Activated naive CD8-positive, alpha-beta T cell (primary cell): ENCODE measurements at regions not wholly inside any gene's neighbourhood (a gene's known extent, or its start where the extent isn't known, plus 50 kb on each side); places are given as distances from the start of the nearest gene placed in this dataset.

Experiments used
- H3K27ac Mint-ChIP-seq: one replicate; pipeline ENCODE4 v1.8.0; 2021; ENCODE audit warnings: mixed read lengths
- H3K27me3 Mint-ChIP-seq: one replicate; pipeline ENCODE4 v1.8.0; 2021; ENCODE audit warnings: mixed read lengths
- H3K36me3 Mint-ChIP-seq: one replicate; pipeline ENCODE4 v1.8.0; 2021; ENCODE audit warnings: mixed read lengths
- H3K4me1 Mint-ChIP-seq: one replicate; pipeline ENCODE4 v1.8.0; 2021; ENCODE audit warnings: low read depth, mixed read lengths
- H3K4me3 Mint-ChIP-seq: one replicate; pipeline ENCODE4 v1.8.0; 2021; ENCODE audit warnings: mild to moderate bottlenecking, mixed read lengths
- H3K9me3 Mint-ChIP-seq: one replicate; pipeline ENCODE4 v1.8.0; 2021; ENCODE audit warnings: low read depth, mixed read lengths

DNA sequence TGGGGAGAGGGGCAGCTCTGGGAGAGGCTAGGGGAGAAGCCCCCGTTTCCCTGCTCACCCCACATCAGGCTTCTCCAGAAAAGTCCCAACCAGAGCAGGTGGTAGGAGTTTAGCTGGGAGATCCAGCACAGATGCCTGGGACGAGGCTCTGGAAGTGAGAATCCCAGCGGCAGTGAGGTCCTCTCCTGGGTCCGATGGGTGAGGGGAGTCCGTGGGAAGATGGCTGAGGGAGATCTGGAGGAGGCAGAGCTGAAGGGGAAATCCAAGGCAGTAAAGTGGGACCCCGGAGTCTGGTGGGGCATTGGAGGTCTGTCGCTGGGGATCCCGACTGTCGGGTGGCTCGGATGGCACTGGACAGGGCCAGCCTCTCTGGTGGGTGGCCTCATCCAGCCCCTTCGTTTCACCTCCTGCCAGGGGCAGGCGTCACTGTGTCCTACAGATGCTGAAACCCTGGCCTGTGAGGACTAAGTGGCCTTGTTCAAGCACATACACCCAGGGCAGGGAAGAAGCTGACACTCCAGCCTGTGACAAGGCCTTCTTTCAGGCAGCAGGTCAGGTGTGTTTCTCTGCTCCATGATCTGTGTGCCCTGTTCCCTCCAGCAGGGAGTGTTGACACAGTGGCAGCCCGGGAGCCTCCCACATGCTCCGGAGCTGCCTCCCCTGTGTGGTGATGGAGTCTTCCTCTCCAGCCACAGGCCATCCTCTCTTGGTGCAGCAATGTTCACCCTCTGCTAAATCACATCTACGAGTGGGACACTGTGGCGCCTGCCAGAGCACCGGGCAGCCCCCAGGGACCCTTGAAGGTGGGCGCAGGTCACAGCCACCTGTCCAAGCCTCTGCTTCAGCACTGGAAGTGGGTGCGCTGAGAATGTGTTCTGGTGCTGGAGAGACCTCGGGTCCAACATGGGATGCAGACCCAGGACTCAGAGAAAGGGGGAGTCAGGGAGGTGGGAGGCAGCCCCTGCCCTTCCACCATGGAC is 850.8 kb downstream of the BRD1 start:
- Mint-ChIP-seq H3K27me3 (peaks cover 11% of the 10 kb centered on the region), H3K9me3 (peaks cover 3% of the 10 kb centered on the region), H3K4me3 (no peak overlapping the region), H3K27ac (no peak overlapping the region), H3K36me3 (peaks cover 3% of the 10 kb centered on the region), H3K4me1 (no peaks in the 10 kb centered on the region)

DNA sequence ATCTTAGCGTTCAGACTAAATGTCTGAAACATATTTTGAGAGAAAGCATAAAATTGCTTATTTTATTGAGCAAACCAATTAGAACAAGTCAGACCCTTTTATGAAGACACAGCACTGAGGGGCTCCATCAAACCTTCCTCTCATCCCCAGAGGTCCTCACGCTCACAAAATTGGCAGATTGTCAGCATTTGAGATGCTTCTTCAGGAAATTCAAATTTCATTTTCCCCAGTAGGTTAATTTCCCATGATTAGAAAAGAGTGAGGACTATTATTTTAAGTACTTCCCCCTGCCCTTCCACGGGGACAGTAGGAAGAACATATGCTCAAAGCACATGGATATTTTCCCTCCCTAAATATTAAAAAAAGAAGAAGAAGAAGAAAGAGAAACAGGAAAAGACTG is 851.8 kb downstream of the BRD1 start:
- Mint-ChIP-seq H3K4me1 (no peaks in the 10 kb centered on the region), H3K4me3 (no peak overlapping the region), H3K9me3 (peaks cover 3% of the 10 kb centered on the region), H3K36me3 (peaks cover 3% of the 10 kb centered on the region), H3K27ac (no peak overlapping the region), H3K27me3 (peaks cover 17% of the 10 kb centered on the region)

DNA sequence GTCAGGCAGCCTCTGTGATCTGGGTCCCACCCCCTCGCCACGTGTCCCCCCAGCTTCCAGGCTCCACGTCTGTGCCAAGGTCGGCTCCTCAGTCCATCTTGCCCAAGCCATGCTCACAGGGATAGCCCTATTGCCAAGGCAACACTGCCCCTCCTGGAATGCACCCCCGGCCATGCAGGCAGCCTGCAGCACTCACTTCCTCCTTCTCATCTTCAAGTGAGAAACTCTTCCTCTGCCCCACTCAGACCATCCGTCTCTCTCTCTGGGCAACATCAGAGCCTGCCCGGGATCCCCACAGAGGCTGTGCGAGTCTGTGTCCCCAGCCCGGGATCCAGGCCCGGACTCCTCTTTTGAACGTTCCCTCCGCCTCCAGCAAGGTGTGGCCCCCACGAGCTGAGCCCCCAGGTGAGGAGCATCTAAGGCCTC is 852.3 kb downstream of the BRD1 start:
- H3K27me3 Mint-ChIP-seq: peaks cover 12% of the 10 kb centered on the region
- H3K4me1 Mint-ChIP-seq: no peaks in the 10 kb centered on the region
- peaks cover 3% of the 10 kb centered on the region for H3K9me3 Mint-ChIP-seq
- H3K4me3 Mint-ChIP-seq: no peak overlapping the region
- H3K36me3 Mint-ChIP-seq: peaks cover 3% of the 10 kb centered on the region
- H3K27ac Mint-ChIP-seq: no peak overlapping the region

DNA sequence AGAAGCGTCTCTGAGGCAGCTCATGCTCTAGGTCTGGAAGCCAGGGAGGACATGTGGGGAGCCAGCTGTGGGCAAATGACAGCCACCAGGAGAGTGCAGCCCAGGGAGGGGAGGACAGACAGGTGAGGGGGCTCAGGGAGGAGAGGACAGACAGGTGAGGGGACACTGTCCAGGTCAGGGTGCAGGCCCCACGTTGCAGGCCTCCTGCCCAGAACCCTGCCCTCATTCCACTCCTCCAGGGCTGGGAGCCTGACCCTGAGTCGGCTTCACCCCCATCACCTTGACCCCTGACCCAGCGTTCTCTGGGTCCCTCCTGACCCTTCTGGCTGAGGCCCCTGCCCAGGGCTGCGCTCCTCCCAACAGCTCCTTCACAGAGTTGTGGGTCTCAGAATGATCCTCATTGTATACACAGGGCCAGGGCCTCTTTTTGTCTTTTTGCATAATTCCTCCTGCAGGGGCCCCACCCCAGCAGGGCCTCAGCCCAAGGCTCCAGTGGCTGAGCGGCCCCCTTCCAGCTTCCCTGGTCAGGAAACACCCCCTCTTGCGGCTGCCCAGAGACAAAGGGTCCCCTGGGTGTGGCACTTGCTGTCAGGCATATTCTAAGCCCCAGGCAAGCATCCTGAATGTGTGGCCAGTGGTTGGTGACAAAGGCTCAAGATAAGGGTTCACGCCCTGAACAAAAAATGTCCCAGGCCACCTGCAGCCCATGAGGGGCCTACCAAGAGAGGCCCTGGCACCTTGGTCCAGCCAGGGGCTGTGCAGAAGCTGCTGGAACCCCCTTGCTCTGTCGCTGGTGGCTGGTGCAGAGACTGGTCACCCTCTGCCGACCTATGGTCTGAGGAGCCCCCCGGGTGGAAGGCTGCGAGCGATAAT is 853.0 kb downstream of the BRD1 start:
- Mint-ChIP-seq H3K4me3 (no peak overlapping the region), H3K27me3 (peaks cover 12% of the 10 kb centered on the region)

DNA sequence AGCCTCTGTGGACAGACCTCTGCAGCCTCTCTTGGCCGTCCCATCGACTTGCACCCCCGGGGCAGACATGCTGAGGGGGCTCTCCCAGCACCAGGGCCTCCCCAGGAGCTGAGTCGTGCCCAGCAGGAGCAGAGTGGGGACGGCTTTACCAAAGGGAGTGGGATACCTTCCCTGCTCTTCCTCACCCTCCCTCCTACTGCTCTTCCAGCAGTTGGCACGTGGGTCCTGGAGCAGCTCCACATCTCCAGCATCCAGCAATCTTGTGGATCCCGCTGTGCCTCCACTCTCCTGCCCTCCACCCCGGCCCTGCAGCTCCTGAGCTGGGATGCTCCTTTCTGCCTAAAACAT is 854.0 kb downstream of the BRD1 start:
- Mint-ChIP-seq H3K27ac (no peak overlapping the region), H3K4me3 (no peak overlapping the region), H3K27me3 (peaks cover 10% of the 10 kb centered on the region), H3K4me1 (no peaks in the 10 kb centered on the region), H3K36me3 (peaks cover under 1% of the 10 kb centered on the region), H3K9me3 (peaks cover under 1% of the 10 kb centered on the region)

More for the DNA sequence above, 853.0 kb downstream of the BRD1 start:
- H3K9me3 Mint-ChIP-seq: peaks cover 3% of the 10 kb centered on the region
- H3K36me3 Mint-ChIP-seq: peaks cover 3% of the 10 kb centered on the region
- no peaks in the 10 kb centered on the region for H3K4me1 Mint-ChIP-seq
- no peak overlapping the region for H3K27ac Mint-ChIP-seq

DNA sequence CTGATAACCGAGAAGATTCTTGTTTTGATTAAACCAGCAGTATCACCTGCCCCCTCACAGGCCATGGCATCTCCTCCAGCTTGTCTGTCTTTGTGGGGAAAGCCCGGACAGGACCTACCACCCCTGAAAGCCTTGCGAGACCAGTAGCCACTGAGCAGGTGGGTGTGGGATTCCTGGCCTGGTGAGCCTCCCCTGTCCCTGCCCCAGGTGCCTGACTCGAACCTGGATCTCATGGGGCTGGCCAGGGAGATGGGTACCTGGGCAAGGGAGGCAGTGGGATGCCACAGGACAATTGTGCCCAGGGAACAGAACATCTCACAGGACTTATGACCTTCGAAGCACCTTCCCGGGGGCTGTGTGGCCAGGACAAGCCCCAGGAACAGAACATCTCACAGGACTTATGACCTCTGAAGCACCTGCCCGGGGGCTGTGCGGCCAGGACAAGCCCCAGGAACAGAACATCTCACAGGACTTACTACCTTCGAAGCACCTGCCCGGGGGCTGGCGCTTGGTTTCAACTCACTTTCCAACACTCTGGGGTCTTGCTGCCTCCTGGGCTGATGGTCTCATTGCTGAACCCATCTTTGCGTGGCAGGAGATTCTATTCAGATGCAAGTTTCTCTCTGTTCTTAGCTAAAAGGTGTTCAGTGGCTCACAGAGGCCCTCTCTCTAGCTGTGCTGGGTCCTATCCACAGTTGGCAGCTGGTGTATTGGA is 854.5 kb downstream of the BRD1 start:
- no peaks in the 10 kb centered on the region for H3K4me1 Mint-ChIP-seq
- H3K9me3 Mint-ChIP-seq: no peaks in the 10 kb centered on the region
- H3K36me3 Mint-ChIP-seq: no peaks in the 10 kb centered on the region
- H3K4me3 Mint-ChIP-seq: no peak overlapping the region
- no peak overlapping the region for H3K27ac Mint-ChIP-seq
- H3K27me3 Mint-ChIP-seq: peaks cover 6% of the 10 kb centered on the region

DNA sequence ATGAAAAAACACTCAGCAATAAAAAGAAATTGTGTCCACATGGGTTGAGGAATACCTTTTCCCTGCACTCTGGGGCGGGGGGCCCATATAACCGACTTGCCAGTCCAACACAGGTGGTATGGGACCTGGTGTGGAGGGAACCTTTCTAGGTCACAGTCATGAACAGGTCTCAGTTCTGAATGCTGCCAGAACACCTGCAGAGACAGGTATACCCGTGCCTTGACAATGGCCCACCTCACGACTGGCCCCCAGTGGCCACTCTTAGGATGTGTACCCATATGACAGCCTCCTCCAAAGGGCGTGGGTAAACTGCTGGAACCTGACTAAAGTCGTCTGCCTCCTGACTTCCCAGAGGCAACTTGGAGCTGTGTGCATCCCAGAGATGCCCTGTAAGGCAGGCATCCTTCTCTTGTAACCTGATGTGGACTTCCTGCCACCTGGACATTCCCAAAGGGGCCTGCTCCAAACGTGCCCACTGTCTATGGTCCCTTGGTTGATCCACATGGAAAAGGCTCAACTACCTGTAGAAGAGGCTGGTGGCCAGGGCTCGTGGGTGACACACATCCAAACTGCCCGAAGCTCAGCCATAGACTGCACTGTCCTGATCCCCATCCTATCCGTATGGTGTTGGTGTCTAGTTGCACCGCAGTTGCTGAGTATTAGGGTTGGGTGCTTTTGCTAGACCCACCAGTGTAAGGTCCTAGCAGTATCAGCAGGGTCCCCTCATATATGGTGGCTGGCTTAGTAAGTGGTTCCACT is 859.3 kb downstream of the BRD1 start:
- Mint-ChIP-seq H3K4me3 (no peak overlapping the region), H3K9me3 (no peaks in the 10 kb centered on the region)

DNA sequence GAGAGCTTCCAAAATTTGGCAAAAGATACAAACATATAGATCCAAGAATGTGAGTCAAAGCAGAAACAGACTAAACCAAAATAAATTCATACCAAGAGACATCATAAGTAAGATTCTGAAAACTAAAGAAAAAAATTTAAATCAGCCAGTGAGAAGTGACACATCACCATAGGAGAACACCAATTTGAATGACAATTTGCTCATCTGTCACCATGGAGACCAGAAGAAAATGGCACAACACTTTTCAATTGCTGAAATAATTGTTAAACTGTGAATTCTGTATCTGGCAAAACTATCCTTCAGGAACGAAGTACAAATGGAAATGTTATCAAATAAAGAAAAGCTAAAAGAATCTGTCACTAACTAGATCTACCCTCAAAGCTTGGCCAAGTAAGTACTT is 864.3 kb downstream of the BRD1 start:
- Mint-ChIP-seq H3K9me3 (no peaks in the 10 kb centered on the region), H3K4me1 (no peaks in the 10 kb centered on the region), H3K36me3 (no peaks in the 10 kb centered on the region), H3K27me3 (peaks cover 22% of the 10 kb centered on the region), H3K4me3 (no peak overlapping the region), H3K27ac (no peak overlapping the region)

More for the DNA sequence above, 859.3 kb downstream of the BRD1 start:
- Mint-ChIP-seq H3K27ac (no peak overlapping the region), H3K4me1 (no peaks in the 10 kb centered on the region), H3K36me3 (no peaks in the 10 kb centered on the region), H3K27me3 (peaks cover 12% of the 10 kb centered on the region)

DNA sequence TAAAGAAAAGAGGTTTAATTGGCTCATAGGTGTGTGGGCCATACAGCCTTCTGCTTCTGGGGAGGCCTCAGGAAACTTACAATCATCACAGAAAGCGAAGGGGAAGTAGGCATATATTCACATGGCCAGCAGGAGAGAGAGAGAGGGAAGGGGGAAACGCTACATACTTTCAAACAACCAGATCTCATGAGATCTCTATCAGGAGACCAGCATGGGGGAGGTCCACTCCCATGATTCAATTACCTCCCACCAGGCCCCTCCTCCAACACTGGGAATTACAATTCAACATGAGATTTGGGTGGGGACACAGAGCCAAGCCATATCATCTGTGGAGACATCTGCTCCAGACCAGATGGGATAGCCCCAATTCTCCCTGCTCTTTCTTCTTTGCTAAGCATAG is 866.0 kb downstream of the BRD1 start:
- H3K4me3 Mint-ChIP-seq: no peak overlapping the region
- no peaks in the 10 kb centered on the region for H3K4me1 Mint-ChIP-seq
- peaks cover 22% of the 10 kb centered on the region for H3K27me3 Mint-ChIP-seq

DNA sequence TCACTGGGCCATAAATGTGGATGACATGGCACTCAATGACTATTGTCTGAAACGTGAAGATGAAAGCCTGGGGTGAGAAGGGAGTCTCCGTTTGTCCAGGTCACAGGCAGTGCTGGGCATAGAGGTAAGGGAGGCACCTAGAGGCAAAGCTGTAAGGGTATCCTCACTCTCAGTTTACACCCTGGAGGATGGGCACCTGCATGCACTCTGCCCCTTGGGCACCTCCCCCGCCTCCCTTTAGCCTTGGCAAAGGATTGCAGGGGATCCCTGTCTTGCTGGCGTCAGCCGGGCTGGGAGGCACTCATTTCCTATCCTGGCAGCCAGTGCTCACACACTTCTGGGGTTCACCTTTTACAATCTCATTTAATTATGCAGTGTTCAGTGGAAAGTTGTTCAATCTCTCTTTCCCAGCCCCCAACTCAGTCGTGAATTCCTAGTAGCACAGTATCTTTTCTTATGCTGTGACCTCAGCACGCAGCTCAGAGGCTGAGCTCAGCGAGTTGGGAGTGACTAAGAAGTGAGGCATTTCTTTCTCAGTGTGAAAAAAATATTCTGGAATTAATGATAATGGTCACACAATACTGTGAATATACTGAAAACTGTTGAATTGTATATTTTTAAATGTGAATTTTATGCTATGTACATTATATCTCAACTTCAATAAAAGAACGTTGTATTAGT is 866.6 kb downstream of the BRD1 start:
- Mint-ChIP-seq H3K27ac (no peak overlapping the region), H3K4me3 (no peak overlapping the region), H3K4me1 (no peaks in the 10 kb centered on the region), H3K9me3 (no peaks in the 10 kb centered on the region), H3K27me3 (peaks cover 22% of the 10 kb centered on the region), H3K36me3 (no peaks in the 10 kb centered on the region)

More for the DNA sequence above, 866.0 kb downstream of the BRD1 start:
- no peaks in the 10 kb centered on the region for H3K36me3 Mint-ChIP-seq
- no peak overlapping the region for H3K27ac Mint-ChIP-seq
- no peaks in the 10 kb centered on the region for H3K9me3 Mint-ChIP-seq

DNA sequence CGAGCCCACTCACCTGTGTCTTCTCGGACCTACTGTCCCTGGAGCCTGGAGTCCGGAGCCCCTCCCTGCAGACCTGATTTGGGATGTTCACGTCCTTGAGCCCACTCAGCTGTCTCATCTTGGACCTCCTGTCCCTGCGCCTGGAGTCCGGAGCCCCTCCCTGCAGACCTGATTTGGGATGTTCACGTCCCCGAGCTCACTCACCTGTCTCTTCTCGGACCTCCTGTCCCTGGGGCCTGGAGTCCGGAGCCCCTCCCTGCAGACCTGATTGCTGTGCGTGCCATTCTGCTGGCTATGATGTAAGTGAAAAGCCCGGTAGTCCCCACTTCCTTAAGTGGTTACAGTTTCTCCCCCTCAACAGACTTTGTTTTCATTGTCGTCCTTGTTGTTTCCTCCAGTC is 867.1 kb downstream of the BRD1 start:
- no peaks in the 10 kb centered on the region for H3K9me3 Mint-ChIP-seq
- no peaks in the 10 kb centered on the region for H3K4me1 Mint-ChIP-seq
- H3K36me3 Mint-ChIP-seq: no peaks in the 10 kb centered on the region
- H3K4me3 Mint-ChIP-seq: no peak overlapping the region
- peaks cover 22% of the 10 kb centered on the region for H3K27me3 Mint-ChIP-seq
- H3K27ac Mint-ChIP-seq: no peak overlapping the region

DNA sequence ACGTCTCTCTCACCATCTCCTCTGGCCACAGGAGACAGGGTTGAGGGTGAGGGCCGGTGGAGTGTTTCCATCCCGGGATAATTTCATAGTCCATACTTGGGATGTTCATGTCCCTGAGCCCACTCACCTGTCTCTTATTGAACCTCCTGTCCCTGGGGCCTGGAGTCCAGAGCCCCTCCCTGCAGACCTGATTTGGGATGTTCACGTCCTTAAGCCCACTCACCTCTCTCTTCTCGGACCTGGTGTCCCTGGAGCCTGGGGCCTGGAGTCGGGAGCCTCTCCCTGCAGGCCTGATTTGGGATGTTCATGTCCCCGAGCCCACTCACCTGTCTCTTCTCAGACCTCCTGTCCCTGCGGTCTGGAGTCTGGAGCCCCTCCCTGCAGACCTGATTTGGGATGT is 868.2 kb downstream of the BRD1 start:
- Mint-ChIP-seq H3K36me3 (no peaks in the 10 kb centered on the region), H3K4me3 (no peak overlapping the region), H3K9me3 (no peaks in the 10 kb centered on the region), H3K27ac (no peak overlapping the region), H3K4me1 (no peaks in the 10 kb centered on the region), H3K27me3 (peaks cover 22% of the 10 kb centered on the region)

DNA sequence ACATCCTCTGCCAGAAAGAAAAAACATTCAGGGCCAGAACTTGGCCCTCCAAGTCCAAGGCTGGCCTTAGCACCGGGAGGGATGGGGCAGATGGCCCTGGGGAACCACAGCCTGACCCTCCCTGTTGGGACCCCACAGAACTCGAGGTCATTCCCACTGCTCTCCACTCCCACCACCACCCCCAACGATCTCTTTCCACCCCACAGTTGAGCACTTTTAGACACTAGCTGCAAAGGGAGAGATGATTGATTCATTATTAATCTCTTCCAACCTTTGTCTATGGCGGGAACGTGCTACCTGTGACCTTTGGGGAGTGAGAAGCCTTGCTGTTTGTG is 869.7 kb downstream of the BRD1 start:
- Mint-ChIP-seq H3K27me3 (peaks cover 15% of the 10 kb centered on the region), H3K9me3 (no peaks in the 10 kb centered on the region), H3K36me3 (no peaks in the 10 kb centered on the region), H3K4me3 (no peak overlapping the region), H3K4me1 (no peaks in the 10 kb centered on the region), H3K27ac (no peak overlapping the region)
